ENCODE measurements at regions not wholly inside any gene's neighbourhood (a gene's known extent, or its start where the extent isn't known, plus 50 kb on each side); places are given as distances from the start of the nearest gene placed in this dataset.

GRCh38 chr17:77435272-77436057 lies 294.7 kb downstream of the SEC14L1 start:
- Histone ChIP-seq H3K4me1 (peaks cover 0 to 10% (median 0%) of the 10 kb centered on the region in 3 donors), H3K4me3 (no peak overlapping the region), H3K27me3 (no peaks in the 10 kb centered on the region), H3K9me3 (no peaks in the 10 kb centered on the region), H3K36me3 (no peaks in the 10 kb centered on the region), H3K27ac (no peak overlapping the region)
- TF ChIP-seq CTCF (IDR thresholded peaks at IDR 0.05), result no peak
- no peak for DNase-seq
- 88 to 89% methylated on average over 24 of the region's 24 CpGs for WGBS, 2 donors
- FAIRE-seq, result no peak
- no peak for ATAC-seq
- intact Hi-C loops (cut with DNase I), result no loop called here

- no peak for DNase-seq
- intact Hi-C loops (cut with DNase I), result no loop called here
- TF ChIP-seq CTCF (IDR thresholded peaks at IDR 0.05), result no peak
- Histone ChIP-seq H3K4me1 (peaks cover 0 to 10% (median 0%) of the 10 kb centered on the region in 3 donors), H3K27me3 (no peaks in the 10 kb centered on the region), H3K9me3 (no peaks in the 10 kb centered on the region), H3K4me3 (no peak overlapping the region), H3K36me3 (no peaks in the 10 kb centered on the region), H3K27ac (no peak overlapping the region)
- WGBS, 2 donors, result 74 to 79% methylated on average over 11 of the region's 11 CpGs
- no peak for FAIRE-seq
- ATAC-seq, result peak in 1 of 4 donors; percentile 12
Observed at GRCh38 chr17:77436058-77436442, 295.3 kb downstream of the SEC14L1 start.

- H3K4me3 ChIP-seq, result no peak overlapping the region
- TF ChIP-seq CTCF (IDR thresholded peaks at IDR 0.05), result no peak
- ATAC-seq (no peak), DNase-seq (no peak), FAIRE-seq (no peak)
- no peak overlapping the region for H3K27ac ChIP-seq
- H3K9me3 ChIP-seq, result no peaks in the 10 kb centered on the region
- H3K4me1 ChIP-seq, result peaks cover 0 to 10% (median 0%) of the 10 kb centered on the region in 3 donors
- intact Hi-C loops (cut with DNase I), result no loop called here
- WGBS, 2 donors, result 80 to 85% methylated on average over 11 of the region's 11 CpGs
- H3K36me3 ChIP-seq, result no peaks in the 10 kb centered on the region
- H3K27me3 ChIP-seq, result no peaks in the 10 kb centered on the region
Observed at GRCh38 chr17:77436481-77436880, 295.7 kb downstream of the SEC14L1 start.

- DNase-seq (peak in 1 of 6 donors; percentile 42), ATAC-seq (peak in 2 of 4 donors; percentile 14 to 43), FAIRE-seq (no peak)
- Histone ChIP-seq H3K36me3 (no peaks in the 10 kb centered on the region), H3K27me3 (no peaks in the 10 kb centered on the region), H3K9me3 (no peaks in the 10 kb centered on the region), H3K27ac (no peak overlapping the region), H3K4me1 (peaks cover 0 to 10% (median 0%) of the 10 kb centered on the region in 3 donors), H3K4me3 (no peak overlapping the region)
- TF ChIP-seq CTCF (IDR thresholded peaks at IDR 0.05), result no peak
- WGBS, 2 donors, result 76 to 78% methylated on average over 10 of the region's 10 CpGs
- intact Hi-C loops (cut with DNase I), result no loop called here
Observed at GRCh38 chr17:77437017-77437416, 296.2 kb downstream of the SEC14L1 start.

GRCh38 chr17:77437747-77438146 lies 297.0 kb downstream of the SEC14L1 start:
- no peak for TF ChIP-seq CTCF (IDR thresholded peaks at IDR 0.05)
- peaks cover 0 to 10% (median 0%) of the 10 kb centered on the region in 3 donors for H3K4me1 ChIP-seq
- no peaks in the 10 kb centered on the region for H3K27me3 ChIP-seq
- intact Hi-C loops (cut with DNase I), result no loop called here
- no peaks in the 10 kb centered on the region for H3K9me3 ChIP-seq
- 94 to 96% methylated on average over 11 to 12 of the region's 12 CpGs for WGBS, 2 donors
- no peaks in the 10 kb centered on the region for H3K36me3 ChIP-seq
- no peak overlapping the region for H3K4me3 ChIP-seq
- ATAC-seq, result no peak
- FAIRE-seq, result no peak
- no peak overlapping the region for H3K27ac ChIP-seq
- DNase-seq, result no peak

Data from pancreas (tissue), 10 donors.